Epithelial cell of proximal tubule (primary cell): ENCODE measurements at regions not wholly inside any gene's neighbourhood (a gene's known extent, or its start where the extent isn't known, plus 50 kb on each side); places are given as distances from the start of the nearest gene placed in this dataset.

ENCODE experiments used
- DNase-seq: peaks from one replicate; pipeline ENCODE4 v3.0.0-alpha.2; 2011; ENCODE audit warnings: low read depth
- H3K4me3 ChIP-seq: 2 replicates; pipeline ENCODE4 v1.5.1; 2011; ENCODE audit warnings: low read depth, mild to moderate bottlenecking, low read length
- CTCF ChIP-seq: conservative IDR thresholded peaks from 2 replicates; pipeline ENCODE4 v1.5.1; 2012; ENCODE audit warnings: low read depth, mild to moderate bottlenecking, low read length

GRCh38 chr20:52493171-52493721 is 301.7 kb upstream of the ZFP64 start:
- no peak for DNase-seq
- peak overlapping the region; percentile 12 for H3K4me3 ChIP-seq
- no peak for TF ChIP-seq CTCF

DNA sequence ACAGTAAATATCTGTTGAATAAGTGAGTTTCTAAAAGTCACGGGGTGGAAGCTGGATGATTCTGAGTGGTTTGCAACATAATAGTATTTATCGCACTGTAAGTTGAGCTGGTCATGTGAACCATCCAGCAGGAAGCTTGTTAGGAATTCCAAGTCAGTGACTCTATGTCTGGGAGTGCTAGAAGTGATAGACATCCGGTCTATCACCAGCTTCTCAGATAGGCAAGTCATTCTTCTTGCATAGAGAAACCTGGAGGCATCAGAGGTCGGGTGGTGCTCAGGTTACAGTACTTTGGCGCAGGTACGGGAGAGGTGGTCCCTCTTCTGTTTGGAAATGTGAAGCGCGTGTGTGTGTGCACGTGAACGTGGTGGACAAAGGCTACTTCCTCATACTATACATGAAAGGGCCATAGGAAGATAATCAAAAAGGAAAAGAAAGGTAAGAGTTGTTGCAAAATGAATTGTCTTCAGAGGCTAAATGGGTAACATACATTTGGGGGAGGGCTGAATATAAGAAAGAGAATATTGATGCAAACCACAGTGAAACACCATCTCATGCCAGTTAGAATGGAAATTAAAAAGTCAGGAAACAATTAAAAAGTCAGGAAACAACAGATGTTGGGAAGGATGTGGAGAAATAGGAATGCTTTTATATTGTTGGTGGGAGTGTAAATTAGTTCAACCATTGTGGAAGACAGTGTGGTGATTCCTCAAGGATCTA is 299.3 kb upstream of the ZFP64 start:
- TF ChIP-seq CTCF, result no peak
- peak; percentile 78 for DNase-seq
- H3K4me3 ChIP-seq, result no peak overlapping the region

- no peak overlapping the region for H3K4me3 ChIP-seq
- TF ChIP-seq CTCF, result no peak
- DNase-seq, result no peak
Measured at GRCh38 chr20:52484438-52484837, 292.9 kb upstream of the ZFP64 start.

DNA sequence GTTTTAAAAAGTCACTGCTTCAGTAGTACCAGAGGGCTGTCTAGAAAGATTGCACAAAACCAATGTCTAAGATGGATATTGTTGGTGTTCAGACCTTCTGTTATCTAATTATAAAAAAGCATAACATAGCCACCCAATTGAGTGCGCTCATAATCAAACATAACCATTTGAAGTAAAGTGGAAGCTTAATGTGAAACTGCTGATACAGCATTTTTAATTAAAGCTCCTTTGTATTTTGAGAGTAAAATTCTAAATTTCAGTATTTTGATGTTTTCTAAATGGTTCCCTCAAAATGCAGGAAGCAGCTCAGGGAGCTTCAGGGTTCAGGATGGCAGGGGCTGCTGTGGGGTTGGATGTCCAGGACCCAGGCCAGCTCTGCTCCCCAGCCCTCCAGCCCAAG is 291.8 kb upstream of the ZFP64 start:
- no peak for TF ChIP-seq CTCF
- no peak overlapping the region for H3K4me3 ChIP-seq
- DNase-seq, result no peak

DNA sequence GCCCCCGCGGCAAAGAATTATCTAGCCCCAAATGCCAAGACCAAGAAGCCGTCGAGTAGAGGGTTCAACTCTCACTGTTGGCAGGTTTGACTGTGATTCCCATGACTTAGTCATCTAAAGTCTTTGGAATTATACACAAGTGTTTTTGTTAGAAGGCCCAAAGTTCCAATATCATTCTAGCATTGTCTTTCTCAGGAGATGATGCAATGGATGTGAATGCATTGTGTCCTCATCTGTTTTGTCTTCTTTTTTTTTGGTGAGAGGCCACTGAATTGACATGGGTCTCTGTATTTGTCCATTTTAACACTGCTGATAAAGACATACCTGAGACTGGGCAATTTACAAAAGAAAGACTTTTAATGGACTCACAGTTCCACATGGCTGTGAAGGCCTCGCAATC is 290.5 kb upstream of the ZFP64 start:
- TF ChIP-seq CTCF, result no peak
- DNase-seq, result no peak
- no peak overlapping the region for H3K4me3 ChIP-seq

GRCh38 chr20:52481443-52481842 is 289.9 kb upstream of the ZFP64 start:
- DNase-seq, result no peak
- no peak for TF ChIP-seq CTCF
- no peak overlapping the region for H3K4me3 ChIP-seq

DNA sequence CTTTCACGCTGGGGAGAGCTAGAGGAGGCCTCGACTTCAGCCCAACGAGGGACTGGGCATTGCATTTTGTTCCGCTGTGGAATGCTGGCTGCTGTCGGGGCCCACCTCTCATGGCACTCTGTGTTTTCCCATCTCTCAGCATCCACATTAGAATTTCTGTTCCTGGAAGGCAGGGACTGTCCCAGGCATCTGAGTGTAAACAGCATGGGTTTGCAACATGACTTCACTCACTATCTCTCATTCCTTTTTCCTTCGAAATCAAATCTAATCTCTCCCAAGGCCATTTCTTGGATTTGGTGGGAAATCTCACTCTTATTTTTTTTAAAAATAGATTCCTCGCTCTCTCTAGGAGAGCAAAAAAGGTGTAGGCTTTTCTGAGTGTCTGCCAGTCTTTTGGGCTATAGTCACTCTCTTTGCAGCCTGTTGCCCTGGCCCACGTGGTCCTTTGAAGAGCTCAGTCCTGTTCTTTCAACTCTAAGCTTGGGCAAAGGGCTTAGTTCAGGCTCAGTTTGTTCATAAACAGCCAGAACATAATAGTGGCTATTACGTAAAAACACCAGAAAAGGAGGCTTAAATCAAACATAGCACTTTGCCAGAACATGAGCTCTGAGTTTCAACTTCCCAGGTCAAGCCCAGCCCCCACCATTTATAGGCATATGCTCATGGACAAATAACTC is 284.6 kb upstream of the ZFP64 start:
- TF ChIP-seq CTCF, result no peak
- H3K4me3 ChIP-seq, result no peak overlapping the region
- DNase-seq, result no peak
